Activated T-cell treated with anti-CD3 and anti-CD28 coated beads for 1 hour (primary cell): ENCODE measurements at regions not wholly inside any gene's neighbourhood (a gene's known extent, or its start where the extent isn't known, plus 50 kb on each side); places are given as distances from the start of the nearest gene placed in this dataset.

Experiments
- DNase-seq: peaks from one replicate; pipeline ENCODE4 v3.0.0-alpha.2; 2020; ENCODE audit warnings: low read depth

DNA sequence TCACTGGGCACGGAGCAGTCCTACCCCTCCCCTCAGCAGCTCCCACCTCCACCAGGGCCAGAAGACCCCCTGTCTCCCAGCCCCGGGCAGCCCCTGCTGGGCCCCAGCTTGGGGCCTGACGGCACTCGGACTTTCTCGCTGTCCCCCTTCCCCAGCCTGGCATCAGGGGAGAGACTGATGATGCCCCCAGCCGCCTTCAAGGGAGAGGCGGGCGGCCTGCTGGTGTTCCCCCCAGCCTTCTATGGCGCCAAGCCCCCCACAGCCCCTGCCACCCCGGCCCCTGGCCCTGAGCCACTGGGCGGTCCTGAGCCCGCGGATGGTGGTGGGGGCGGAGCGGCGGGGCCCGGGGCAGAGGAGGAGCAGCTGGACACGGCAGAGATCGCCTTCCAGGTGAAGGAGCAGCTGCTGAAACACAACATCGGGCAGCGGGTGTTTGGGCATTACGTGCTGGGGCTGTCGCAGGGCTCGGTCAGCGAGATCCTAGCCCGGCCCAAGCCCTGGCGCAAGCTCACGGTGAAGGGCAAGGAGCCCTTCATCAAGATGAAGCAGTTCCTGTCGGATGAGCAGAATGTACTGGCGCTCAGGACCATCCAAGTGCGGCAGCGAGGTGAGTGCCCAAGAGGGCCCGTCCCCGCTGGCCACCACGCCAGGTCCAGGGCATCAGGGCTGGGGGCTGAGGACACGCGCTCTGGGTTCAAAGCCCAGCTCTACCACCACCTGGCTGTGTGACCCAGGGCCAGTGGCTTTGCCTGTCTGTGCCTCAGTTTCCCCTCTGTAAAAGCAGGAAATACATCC, 58.6 kb downstream of the PHETA1 start:
- DNase-seq, result no peak

GRCh38 chr12:111309584-111309983, 59.3 kb downstream of the PHETA1 start:
- DNase-seq, result no peak

DNA sequence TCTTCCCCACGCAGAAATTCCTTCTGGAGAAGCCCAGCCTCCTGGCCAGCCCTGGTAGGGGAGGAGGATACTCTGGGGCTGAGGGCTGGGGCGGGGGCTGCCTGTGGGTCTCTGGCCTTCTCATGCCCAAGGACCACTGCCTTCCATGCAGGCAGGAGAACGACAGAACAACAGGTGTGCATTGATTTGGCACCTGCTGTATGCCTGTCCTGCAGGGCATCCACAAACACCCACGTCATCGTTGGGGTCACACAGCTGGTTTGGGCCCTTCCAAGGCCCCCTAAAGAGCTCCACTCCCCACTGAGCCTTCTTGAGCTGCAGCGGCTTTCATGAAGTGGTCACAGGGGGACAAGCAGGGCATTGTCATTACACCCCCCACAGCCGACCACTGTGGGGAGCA, 60.4 kb downstream of the PHETA1 start:
- no peak for DNase-seq

DNA sequence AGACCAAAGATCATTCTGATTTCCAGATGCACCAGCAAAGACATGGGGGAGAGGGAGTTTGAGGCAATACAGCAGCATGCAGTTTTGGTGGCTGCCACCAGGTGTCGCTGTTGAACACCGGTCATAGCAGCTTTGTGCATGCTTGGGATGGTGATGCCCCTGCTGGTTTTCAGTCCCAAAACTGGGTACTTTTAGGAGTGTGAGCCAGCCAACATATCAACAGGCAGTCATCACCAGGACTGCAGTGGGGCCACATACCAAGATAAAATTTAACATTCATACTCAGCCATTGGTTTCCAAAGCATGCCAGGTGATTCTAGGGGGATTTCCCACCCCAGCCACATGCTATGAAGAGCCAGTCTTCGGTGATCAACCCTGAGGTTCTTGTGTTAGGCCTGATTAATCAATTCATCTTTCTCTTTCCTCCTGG, 64.2 kb downstream of the PHETA1 start:
- DNase-seq, result no peak

DNA sequence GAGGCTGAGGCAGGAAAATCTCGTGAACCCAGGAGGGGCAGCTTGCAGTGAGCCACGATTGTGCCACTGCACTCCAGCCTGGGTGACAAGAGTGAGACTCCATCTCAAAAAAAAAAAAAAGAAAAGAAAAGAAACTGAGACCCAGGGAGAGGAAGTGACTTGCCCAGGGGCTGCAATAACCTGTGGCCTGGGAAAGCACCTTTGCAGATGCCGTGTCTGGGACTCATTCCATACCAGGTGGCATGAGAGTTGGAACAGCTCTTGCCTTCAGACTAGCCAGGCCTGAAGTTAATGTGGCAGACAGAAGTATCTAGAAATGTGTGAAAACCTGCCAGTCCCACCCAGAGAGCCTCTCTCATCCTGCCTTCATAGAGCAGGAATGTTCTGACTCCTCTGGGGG, 65.4 kb downstream of the PHETA1 start:
- no peak for DNase-seq

DNA sequence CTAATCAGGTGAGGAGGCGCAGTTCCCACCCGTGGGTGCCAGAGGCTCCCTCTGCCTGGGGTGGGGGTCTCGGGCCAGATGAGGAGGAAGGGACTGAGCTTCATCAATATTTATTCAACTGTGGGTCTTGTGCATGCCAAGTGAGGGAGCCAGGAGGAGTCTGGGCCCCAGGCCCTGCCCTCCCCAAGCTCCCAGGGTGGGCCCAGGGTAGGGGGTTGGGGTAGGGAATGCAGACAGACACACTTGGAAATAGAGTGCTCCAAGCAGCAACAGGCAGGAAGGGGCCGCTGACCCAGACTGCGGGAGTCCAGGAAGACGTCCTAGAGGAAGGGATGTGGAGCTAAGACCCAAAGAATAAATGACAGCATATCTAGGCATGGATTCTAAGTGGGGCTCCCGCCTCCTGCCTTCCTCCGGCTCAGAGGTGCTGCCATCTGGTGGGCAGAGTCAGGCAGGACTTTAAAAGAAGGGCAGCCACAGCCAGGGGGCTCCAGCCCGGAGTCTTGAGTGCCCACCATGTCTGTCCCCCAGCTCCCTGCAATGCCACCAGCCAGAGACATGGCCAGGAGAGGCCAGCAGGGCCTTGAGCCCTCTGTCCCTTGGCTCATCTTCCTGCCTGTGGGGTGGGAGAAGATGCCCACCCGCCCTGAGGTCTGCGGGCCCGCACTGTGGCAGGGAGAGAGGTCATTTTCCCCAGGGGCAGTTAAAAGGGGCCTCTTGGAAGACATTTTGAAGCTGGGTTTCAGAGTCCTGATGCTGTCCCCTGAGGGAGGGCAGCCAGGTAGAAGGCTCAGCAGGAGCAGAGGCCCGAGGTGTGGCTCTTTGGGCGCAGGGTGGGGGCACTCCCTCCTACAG, 70.1 kb downstream of the PHETA1 start:
- peak; percentile 34 for DNase-seq

GRCh38 chr12:111297703-111298426, 71.0 kb downstream of the PHETA1 start:
- no peak for DNase-seq

DNA sequence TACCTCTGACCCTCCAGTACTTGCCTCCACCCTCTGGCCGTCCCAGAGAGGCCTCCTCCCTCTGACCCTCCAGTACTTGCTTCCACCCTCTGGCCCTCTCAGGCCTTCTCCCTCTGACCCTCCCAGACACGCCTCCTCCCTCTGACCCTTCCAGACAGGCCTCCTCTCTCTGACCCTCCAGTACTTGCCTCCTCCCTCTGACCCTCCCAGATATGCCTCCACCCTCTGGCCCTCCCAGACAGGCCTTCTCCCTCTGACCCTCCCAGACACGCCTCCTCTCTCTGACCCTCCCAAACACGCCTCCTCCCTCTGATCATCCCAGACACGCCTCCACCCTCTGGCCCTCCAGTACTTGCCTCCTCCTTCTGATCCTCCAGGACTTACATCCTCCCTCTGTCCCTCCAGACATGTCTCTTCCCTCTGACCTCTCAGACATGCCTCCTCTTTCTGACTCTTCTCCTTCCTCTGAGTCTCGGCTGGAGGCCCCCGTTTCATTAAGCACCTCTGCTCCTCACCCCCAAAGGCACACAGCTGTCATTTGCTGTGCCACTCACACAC, 71.9 kb downstream of the PHETA1 start:
- DNase-seq, result no peak

- DNase-seq, result no peak
Observed at GRCh38 chr12:111295176-111295575, 73.7 kb downstream of the PHETA1 start.

- no peak for DNase-seq
Observed at GRCh38 chr12:111293266-111294009, 75.5 kb downstream of the PHETA1 start.

- no peak for DNase-seq
Observed at GRCh38 chr12:111291357-111291756, 77.5 kb downstream of the PHETA1 start.

DNA sequence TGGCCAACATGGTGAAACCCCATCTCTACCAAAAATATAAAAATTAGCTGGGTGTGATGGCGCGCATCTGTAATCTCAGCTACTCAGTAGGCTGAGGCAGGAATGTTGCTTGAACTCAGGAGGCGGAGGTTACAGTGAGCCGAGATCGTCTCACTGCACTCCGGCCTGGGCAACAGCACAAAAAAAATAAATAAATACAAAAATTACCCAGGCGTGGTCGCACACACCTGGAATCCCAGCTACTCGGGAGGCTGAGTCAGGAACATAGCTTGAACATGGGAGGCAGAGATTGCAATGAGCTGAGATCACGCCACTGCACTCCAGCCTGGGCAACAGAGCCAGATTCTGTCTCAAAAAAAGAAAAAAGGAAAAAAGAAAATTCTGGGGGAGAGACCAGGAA, 80.1 kb downstream of the PHETA1 start:
- no peak for DNase-seq

DNA sequence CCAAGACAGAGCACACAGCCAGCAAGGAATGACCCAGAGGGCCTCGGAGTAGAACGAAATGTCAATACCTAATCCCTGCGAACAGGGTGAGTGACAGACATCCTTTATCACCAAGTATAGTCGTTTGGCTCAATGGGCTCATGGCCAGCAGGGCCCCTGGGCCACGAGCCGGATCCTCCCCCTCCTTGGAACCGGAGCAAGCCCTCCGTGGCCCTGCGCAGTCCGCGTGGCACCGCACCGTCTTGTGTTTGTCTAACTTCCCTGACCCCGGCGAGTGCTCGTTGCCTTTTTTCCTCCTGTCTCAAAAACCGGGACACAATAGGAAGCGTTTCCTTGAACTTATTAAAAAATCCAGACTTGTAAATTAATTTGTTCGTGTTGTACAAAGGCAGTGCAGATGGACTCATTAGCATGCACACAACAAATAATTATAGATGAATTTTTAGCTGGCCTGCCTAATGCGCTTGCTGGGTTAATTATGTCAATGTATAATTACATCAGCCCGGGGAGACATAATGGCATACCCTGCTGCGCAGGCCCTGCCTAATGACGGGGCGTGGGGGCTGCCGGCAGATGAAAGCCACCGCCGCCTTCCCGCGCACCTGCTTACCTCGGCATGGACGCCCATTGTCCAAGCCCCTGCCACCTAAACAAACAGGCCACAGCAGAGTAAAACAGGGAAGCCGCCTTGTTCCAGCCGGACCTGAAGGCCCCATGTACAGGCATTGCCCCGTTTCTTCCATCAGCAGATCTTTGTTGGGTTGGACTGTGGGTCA, 81.6 kb downstream of the PHETA1 start:
- DNase-seq, result no peak

GRCh38 chr12:111285200-111285599, 83.7 kb downstream of the PHETA1 start:
- no peak for DNase-seq

DNA sequence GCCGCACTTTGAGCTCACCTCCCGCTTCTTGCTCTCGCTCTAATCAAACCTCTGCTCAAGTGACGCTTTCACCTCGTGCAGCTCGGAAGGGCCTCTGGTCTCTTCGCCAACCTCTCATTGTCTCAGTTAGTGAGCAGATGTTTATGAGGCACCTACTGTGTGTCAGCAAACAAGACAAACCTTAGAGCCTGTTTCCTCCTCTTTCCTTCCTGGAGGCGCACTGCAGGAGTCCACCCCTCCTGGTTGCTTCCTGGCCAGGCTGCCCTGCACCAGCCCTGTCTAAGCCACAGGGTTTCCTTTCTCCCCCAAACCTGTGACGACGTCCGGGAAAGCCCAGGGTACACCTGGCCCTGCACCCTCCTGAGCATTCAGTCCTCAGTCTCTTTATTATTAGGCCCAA, 84.2 kb downstream of the PHETA1 start:
- no peak for DNase-seq

GRCh38 chr12:111283966-111284365, 84.9 kb downstream of the PHETA1 start:
- no peak for DNase-seq

DNA sequence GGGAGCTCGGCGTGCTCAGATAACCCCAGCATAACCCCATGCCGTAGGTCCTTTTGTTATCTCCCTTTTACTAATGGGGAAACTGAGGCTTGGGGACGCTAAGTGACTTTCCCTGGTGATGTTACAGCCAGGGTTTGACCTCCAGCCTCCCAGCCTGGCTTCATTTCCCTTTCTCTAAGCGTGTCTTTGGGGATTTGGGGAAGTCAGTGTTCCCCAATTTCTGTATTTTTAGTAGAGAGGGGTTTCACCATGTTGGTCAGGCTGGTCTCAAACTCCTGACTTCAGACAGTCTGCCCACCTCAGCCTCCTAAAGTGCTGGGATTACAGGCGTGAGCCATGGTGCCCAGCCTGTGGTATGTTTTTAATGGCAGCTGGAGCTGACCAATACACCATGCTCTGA, 85.4 kb downstream of the PHETA1 start:
- no peak for DNase-seq

- DNase-seq, result no peak
Observed at GRCh38 chr12:111277570-111277969, 91.3 kb downstream of the PHETA1 start.

DNA sequence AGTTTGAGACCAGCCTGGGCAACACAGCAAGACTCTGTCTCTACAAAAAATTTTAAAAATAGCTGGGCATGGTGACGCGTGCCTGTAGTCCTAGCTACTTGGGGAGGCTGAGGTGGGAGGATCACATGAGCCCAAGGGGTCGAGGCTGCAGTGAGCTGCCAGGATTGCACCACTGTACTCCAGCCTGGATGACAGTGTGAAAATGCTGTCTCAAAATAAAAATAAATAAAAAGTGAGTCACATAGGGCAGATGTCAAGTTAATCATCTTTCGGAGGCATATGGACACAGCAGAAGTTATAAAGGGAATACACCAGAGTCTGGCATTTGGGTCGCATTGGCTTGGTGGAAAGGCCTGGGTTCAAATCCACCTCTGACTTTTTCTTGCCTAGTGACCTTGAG, 92.7 kb downstream of the PHETA1 start:
- no peak for DNase-seq

- DNase-seq, result no peak
Observed at GRCh38 chr12:111275308-111275707, 93.6 kb downstream of the PHETA1 start.

DNA sequence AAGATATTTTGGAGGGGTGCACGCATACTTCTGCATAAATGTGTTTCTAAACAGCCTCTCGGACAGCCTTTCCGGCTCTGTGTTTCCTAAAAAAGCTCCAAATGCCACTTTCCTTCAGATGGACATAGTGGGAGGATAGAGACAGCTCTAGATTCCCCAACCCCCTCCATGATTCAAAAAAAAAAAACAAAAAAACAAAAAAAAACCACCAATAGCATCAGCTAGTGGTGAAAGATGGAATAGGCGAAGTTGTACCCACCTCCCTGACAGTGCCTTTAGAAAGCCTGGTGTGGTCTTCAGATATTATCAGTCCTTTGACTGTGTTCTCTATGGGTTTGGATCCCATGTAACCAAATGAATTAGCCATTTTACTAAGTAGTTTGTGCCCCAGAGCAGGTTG, 94.1 kb downstream of the PHETA1 start:
- DNase-seq, result no peak
